Activated T-cell treated with anti-CD3 and anti-CD28 coated beads for 4 hours (primary cell): ENCODE measurements at regions not wholly inside any gene's neighbourhood (a gene's known extent, or its start where the extent isn't known, plus 50 kb on each side); places are given as distances from the start of the nearest gene placed in this dataset.

ENCODE experiments used
- DNase-seq: peaks from one replicate; pipeline ENCODE4 v3.0.0-alpha.2; 2020

- DNase-seq, result no peak
These were observed 334.9 kb upstream of the JARID2 start for GRCh38 chr6:14910692-14911547.

- DNase-seq, result no peak
These were observed 333.6 kb upstream of the JARID2 start for GRCh38 chr6:14912226-14912625.

DNA sequence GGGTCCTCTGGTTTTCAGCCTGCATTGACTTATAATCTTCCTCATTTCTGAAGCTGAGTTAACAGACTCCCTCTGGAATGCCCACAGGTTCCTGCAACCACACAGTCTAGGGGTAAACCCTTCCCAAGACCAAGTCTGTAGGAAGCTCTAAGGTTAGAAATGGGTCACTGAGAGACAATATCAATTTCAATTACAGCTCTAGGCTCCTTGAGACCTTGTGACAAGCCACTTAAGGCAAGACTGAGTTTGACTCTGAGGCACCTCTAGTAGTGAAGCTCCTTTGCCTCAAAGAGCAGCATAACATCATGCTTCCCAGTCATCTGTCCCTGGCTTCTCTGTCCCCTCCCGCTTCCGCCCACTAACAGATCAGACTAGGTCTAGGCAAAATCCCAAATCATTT lies 333.2 kb upstream of the JARID2 start:
- DNase-seq, result no peak

DNA sequence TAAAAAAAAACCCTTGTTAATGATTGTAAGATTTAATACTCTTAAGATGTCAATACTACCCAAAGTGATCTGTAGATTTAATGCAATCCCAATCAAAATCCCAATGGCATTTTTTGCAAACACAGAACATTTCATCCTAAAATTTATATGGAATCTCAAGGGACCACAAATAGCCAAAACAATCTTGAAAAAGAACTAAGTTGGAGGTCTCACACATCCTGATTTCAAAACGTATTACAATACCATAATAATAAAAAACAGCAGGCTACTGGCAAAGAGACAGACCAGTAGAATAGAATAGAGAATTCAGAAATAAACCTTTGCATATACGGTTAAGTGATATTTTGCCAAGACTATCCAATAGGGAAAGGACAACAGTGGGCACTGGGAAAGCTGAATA lies 331.9 kb upstream of the JARID2 start:
- DNase-seq, result no peak

DNA sequence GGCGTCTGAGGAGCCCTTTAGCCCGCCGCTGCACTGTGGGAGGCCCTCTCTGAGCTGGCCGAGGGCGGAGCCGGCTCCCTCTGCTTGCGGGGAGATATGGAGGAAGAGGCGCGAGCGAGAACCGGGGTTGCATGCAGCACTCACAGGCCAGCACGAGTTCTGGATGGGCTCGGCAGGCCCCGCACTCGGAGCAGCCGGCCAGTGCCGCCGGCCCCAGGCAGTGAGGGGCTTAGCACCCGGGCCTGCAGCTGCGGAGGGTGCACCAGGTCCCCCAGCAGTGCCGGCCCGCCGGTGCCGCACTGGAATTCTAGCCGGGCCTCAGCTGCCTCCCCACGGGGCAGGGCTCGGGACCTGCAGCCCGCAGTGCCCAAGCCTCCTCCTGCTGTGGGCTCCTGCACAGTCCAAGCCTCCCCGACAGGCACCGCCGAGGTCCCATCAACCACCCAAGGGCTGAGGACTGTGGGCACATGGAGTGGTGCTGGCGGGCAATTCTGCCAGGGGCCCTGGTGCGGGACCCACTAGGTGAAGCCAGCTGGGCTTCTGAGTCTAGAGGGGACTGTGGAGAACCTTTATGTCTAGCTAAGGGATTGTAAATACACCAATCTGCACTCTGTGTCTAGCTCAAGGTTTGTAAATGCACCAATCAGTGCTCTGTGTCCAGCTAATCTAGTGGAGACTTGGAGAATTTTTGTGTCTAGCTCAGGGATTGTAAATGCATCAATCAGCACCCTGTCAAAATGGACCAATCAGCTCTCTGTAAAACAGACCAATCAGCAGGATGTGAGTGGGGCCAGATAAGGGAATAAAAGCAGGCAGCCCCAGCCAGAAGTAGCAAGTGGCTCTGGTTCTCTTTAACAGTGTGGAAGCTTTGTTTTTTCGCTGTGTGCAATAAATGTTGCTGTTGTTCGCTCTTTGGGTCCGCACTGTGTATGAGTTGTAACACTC lies 329.7 kb upstream of the JARID2 start:
- DNase-seq, result no peak

GRCh38 chr6:14917109-14917910 lies 328.6 kb upstream of the JARID2 start:
- no peak for DNase-seq

DNA sequence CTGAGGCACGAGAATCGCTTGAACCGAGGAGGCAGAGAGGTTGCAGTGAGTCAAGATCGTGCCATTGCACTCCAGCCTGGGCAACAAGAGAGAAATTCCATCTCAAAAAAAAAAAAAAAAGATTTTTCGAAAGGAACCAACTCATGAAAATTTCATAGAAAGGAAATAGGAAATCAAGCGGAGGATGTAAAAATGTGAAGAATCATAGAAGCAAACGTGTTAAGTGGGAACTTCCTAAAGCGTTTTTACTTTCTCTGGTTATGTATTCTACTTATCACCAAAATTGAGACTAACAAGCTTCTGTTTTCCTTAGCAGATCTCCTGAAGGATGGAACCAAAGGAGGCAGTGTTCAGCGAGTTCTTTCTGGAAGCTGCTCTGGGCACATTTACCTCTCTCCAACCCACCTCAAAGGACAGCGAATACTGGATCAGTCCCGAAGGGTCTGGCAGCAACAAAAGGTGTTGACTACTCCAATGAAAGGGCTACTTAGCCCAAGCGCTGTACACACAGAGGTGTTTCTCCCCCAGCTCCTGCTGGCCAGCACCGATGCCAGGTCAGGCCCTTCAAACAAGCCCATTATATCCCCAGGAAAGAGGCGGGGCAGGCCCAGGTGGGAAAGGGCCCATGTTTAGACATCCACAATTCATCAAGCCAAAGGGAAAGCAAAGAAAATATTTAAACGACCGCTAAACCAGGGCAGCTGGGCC lies 327.5 kb upstream of the JARID2 start:
- DNase-seq, result no peak

DNA sequence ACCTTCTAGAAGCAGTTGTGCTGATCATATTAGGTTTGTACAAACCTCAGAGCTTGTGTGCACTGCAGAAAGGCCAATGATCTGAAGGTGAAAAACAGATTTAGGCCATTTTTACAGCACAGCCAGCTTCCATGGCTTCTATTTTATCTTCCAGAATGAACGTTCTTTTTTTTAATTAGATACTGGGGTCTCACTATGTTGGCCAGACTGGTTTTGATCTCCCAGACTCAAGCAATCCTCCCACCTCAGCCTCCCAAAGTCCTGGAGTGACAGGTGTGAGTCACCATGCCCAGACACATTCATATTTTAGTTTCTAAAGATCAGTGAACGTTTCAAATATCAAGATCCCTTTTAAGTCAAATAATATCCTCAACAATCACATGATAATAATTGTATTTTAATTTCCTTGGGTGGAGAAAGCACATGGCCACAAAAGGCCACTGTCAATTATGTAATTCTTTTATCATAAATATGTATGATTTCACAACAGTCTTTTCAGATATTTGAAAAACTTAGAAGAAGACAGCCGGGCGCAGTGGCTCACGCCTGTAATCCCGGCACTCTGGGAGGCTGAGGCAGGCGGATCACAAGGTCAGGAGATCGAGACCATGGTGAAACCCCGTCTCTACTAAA lies 326.7 kb upstream of the JARID2 start:
- DNase-seq, result no peak

DNA sequence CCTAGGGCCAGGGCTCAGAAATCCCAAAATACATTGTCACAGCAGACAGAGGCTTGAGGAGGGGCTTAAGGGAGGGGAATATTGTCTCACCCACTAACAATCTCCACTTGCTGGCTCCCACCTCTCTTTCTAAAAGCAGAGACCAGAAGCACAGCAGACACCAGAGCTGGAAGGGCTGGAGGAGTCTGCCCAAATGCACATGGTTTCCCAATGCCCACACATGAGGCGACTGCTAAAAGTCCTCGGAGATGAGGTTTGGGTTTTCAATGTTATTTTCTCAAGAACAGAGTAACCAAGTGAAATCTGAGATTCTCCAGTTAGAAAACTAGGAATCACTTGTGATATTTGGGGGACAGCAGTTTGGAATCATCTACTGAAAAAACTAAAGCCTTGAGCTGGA lies 325.6 kb upstream of the JARID2 start:
- no peak for DNase-seq

DNA sequence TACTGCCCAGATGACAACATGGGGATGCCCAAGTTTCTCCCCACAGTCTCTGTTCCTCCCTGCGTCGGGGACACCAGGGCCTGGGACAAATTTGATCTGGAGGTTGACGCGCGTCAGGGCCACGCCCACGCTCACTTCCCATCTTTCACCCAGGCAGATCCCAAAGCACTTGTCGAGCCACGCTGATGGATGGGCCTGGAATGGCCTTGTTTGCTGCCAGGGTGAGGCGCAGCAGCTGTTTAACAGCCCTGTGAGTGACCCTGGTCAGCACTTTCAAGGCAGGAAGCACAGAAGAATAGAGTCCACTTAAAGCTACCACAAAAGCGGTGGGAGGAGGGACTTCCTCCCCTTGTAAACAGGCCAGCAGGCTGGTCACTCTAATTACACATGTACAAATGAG lies 324.7 kb upstream of the JARID2 start:
- DNase-seq, result no peak

GRCh38 chr6:14921878-14922671 lies 323.8 kb upstream of the JARID2 start:
- DNase-seq, result no peak

DNA sequence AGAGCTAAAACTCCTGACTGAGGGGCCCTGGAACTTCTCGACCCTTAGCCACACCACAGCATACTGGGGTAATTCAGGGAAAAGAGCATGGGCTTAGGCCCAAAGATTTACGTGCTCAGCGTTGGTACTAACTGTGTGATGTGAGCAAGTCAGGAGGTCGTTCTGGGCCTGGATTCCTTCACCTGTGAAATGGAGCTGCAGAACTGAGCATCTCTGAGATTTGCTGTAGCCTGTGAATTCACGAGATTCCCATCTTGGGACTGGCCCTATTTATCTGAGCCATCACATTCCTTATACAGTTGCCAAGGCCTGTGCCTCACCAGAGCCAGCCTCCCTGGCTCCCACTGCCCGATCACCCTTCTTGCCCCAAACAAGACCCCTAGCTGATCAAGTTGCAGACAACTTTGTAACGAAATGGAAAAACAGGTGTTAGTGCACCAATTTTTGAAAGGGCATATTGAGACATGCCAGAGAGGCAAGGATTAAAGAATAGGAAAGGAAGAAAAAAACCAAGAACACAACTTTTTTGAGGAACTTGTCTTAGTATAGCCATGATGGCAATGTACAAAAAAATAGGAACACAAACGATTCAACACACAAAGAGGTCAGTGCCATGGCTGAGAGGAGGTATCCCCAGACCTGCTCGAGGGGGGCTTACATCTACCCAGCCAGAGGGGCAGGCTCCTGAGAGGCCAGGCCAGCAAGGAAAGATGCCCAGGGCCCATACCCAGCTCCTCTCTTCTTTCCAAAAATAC lies 323.0 kb upstream of the JARID2 start:
- DNase-seq, result no peak

DNA sequence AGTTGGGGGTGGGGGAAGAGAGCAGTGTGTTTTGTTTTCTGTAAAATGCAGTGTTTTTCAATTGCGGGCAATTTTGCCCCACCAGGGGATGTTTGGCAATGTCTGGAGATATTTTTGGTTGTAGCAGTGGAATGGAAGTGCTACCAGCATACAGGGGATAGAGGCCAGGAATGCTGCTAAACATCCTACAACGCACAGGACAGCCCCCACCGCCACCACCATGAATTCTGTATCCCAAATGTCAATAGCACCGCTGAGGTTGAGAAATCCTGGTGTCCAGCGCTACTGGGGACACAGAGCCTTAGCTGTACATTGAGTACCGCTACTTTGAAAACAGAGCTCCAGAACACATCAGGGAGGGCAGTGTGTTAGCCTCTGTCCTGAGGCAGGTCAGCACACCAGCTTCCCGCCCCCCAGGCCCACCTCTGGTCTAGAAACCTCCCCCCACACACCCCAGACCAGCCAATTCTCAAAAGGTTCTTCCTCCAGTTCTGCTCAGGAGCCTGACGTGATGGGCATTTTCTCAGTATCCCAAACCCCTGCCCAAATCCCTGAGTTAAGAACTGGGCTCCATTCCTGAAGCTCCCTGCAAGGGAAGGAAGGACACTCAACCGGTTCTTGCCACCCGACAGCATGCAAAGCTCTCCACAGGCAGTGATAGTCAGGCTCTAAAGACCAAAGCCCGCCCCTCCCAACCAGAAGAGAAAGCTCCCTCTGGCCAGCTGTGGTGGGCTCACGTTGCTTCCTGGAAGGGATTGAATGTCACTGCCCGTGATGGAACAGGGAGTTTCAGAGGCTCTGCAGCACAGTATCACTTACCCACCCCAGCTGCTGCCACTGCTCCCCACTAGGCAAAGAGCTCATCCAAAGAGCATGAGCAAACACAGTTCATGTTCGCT lies 321.5 kb upstream of the JARID2 start:
- DNase-seq, result no peak

- no peak for DNase-seq
These were observed 320.7 kb upstream of the JARID2 start for GRCh38 chr6:14925025-14925698.

- no peak for DNase-seq
These were observed 320.2 kb upstream of the JARID2 start for GRCh38 chr6:14925699-14926026.

- no peak for DNase-seq
These were observed 318.5 kb upstream of the JARID2 start for GRCh38 chr6:14927398-14927797.

- DNase-seq, result no peak
These were observed 316.6 kb upstream of the JARID2 start for GRCh38 chr6:14929291-14929690.

- DNase-seq, result no peak
These were observed 315.4 kb upstream of the JARID2 start for GRCh38 chr6:14930366-14930989.
